ENCODE measurements at regions not wholly inside any gene's neighbourhood (a gene's known extent, or its start where the extent isn't known, plus 50 kb on each side); places are given as distances from the start of the nearest gene placed in this dataset.

GRCh38 chr7:118580743-118581382, 356.4 kb downstream of the ANKRD7 start:
- TF ChIP-seq CTCF (IDR thresholded peaks at IDR 0.05; ENCODE audit: low read depth, low read length, missing input control) (no peak), RAD21 (IDR thresholded peaks at IDR 0.05) (no peak), YY1 (IDR thresholded peaks at IDR 0.05) (no peak)
- TF ChIP-seq, protein P1, sequence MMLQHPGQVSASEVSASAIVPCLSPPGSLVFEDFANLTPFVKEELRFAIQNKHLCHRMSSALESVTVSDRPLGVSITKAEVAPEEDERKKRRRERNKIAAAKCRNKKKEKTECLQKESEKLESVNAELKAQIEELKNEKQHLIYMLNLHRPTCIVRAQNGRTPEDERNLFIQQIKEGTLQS (IDR thresholded peaks at IDR 0.05), result no peak
- TF ChIP-seq, protein P2, sequence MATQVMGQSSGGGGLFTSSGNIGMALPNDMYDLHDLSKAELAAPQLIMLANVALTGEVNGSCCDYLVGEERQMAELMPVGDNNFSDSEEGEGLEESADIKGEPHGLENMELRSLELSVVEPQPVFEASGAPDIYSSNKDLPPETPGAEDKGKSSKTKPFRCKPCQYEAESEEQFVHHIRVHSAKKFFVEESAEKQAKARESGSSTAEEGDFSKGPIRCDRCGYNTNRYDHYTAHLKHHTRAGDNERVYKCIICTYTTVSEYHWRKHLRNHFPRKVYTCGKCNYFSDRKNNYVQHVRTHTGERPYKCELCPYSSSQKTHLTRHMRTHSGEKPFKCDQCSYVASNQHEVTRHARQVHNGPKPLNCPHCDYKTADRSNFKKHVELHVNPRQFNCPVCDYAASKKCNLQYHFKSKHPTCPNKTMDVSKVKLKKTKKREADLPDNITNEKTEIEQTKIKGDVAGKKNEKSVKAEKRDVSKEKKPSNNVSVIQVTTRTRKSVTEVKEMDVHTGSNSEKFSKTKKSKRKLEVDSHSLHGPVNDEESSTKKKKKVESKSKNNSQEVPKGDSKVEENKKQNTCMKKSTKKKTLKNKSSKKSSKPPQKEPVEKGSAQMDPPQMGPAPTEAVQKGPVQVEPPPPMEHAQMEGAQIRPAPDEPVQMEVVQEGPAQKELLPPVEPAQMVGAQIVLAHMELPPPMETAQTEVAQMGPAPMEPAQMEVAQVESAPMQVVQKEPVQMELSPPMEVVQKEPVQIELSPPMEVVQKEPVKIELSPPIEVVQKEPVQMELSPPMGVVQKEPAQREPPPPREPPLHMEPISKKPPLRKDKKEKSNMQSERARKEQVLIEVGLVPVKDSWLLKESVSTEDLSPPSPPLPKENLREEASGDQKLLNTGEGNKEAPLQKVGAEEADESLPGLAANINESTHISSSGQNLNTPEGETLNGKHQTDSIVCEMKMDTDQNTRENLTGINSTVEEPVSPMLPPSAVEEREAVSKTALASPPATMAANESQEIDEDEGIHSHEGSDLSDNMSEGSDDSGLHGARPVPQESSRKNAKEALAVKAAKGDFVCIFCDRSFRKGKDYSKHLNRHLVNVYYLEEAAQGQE (IDR thresholded peaks at IDR 0.05), result no peak

Measured in liver (tissue), 3 donors.